SK-N-MC (cell line): ENCODE measurements at regions not wholly inside any gene's neighbourhood (a gene's known extent, or its start where the extent isn't known, plus 50 kb on each side); places are given as distances from the start of the nearest gene placed in this dataset.

ENCODE experiments used
- DNase-seq: peaks from one replicate; pipeline ENCODE4 v3.0.0-alpha.2; 2011; ENCODE audit warnings: low read depth, low spot score
- H3K27ac ChIP-seq: fragments of 200-600 bp; sonication (generic); 2 replicates; pipeline ENCODE4 v1.5.1; 2016; ENCODE audit warnings: mixed run types
- H3K36me3 ChIP-seq: fragments of 200-600 bp; sonication (generic); 2 replicates; pipeline ENCODE4 v1.6.1; 2017; ENCODE audit warnings: antibody characterized with exemption, low read length, mixed read lengths; ENCODE audit not compliant: insufficient read depth
- H3K4me3 ChIP-seq: fragments of 200-600 bp; sonication (generic); 2 replicates; pipeline ENCODE4 v1.5.1; 2016
- H3K9ac ChIP-seq: fragments of 200-600 bp; sonication (generic); 2 replicates; pipeline ENCODE4 v1.8.0; 2017; ENCODE audit warnings: mixed run types, mixed read lengths; ENCODE audit not compliant: insufficient read length
- H3K9me3 ChIP-seq: fragments of 200-600 bp; sonication (generic); 2 replicates; pipeline ENCODE4 v1.6.1; 2017; ENCODE audit warnings: low read depth, mild to moderate bottlenecking, antibody characterized with exemption, low read length, moderate library complexity, mixed read lengths
- EZH2 ChIP-seq: fragments of 200-600 bp; sonication (generic); IDR thresholded peaks from one replicate; pipeline ENCODE4 v1.6.1; 2017; ENCODE audit warnings: antibody characterized with exemption
- FOXP2 ChIP-seq: optimal IDR thresholded peaks from 2 replicates; pipeline ENCODE3; 2011; ENCODE audit warnings: mild to moderate bottlenecking, moderate library complexity; ENCODE audit not compliant: insufficient read depth; ENCODE audit errors: extremely low read length, control extremely low read depth
- POLR2AphosphoS5 ChIP-seq: IDR thresholded peaks from 2 replicates; pipeline ENCODE4 v1.6.1; 2012; ENCODE audit warnings: mild to moderate bottlenecking, low read depth, low read length, borderline replicate concordance

- Histone ChIP-seq H3K9ac (peak overlapping the region; percentile 11), H3K27ac (peak overlapping the region; percentile 78; the same call in 1 of the 2 replicates), H3K36me3 (no peaks in the 10 kb centered on the region), H3K4me3 (peak overlapping the region; percentile 32; the same call in 1 of the 2 replicates), H3K9me3 (no peaks in the 10 kb centered on the region)
- peak; percentile 77 for DNase-seq
- TF ChIP-seq FOXP2 (peak; percentile 91), POLR2AphosphoS5 (peak; percentile 21; the same call in 1 of the 2 replicates), EZH2 (no peak)
These were observed 693.0 kb downstream of the LRFN5 start for GRCh38 chr14:42299692-42300091.

- DNase-seq: no peak
- Histone ChIP-seq H3K4me3 (no peak overlapping the region), H3K36me3 (no peaks in the 10 kb centered on the region), H3K9ac (no peak overlapping the region), H3K9me3 (0 out of 2 replicates have a peak, but pooled peaks cover 2% of the 10 kb centered on the region), H3K27ac (no peak overlapping the region)
- no peak for TF ChIP-seq POLR2AphosphoS5
These were observed 686.5 kb downstream of the LRFN5 start for GRCh38 chr14:42293180-42293579.

- no peak for TF ChIP-seq EZH2
- TF ChIP-seq POLR2AphosphoS5: no peak
- TF ChIP-seq FOXP2: no peak
- no peak for DNase-seq
- Histone ChIP-seq H3K9ac (no peak overlapping the region), H3K27ac (no peak overlapping the region), H3K36me3 (no peaks in the 10 kb centered on the region), H3K9me3 (no peaks in the 10 kb centered on the region), H3K4me3 (no peak overlapping the region)
These were observed 671.2 kb downstream of the LRFN5 start for GRCh38 chr14:42277840-42278239.

- TF ChIP-seq EZH2 (no peak), FOXP2 (no peak), POLR2AphosphoS5 (no peak)
- DNase-seq: peak; percentile 20
- no peaks in the 10 kb centered on the region for H3K9me3 ChIP-seq
- no peaks in the 10 kb centered on the region for H3K36me3 ChIP-seq
- H3K27ac ChIP-seq: peak overlapping the region; percentile 33; the same call in 1 of the 2 replicates
- peak overlapping the region; percentile 26; the same call in 1 of the 2 replicates for H3K4me3 ChIP-seq
- no peak overlapping the region for H3K9ac ChIP-seq
These were observed 662.6 kb downstream of the LRFN5 start for GRCh38 chr14:42269234-42269633.

GRCh38 chr14:42248131-42248530 is 641.5 kb downstream of the LRFN5 start:
- Histone ChIP-seq H3K4me3 (no peak overlapping the region), H3K27ac (no peak overlapping the region), H3K36me3 (no peaks in the 10 kb centered on the region), H3K9me3 (no peaks in the 10 kb centered on the region; the same call in 1 of the 2 replicates), H3K9ac (no peak overlapping the region)
- no peak for TF ChIP-seq FOXP2
- no peak for TF ChIP-seq EZH2
- TF ChIP-seq POLR2AphosphoS5: no peak
- DNase-seq: no peak

- Histone ChIP-seq H3K4me3 (no peak overlapping the region), H3K36me3 (no peaks in the 10 kb centered on the region), H3K9me3 (no peaks in the 10 kb centered on the region; the same call in 1 of the 2 replicates), H3K9ac (no peak overlapping the region), H3K27ac (no peak overlapping the region)
- no peak for DNase-seq
- TF ChIP-seq EZH2: no peak
- no peak for TF ChIP-seq FOXP2
These were observed 634.4 kb downstream of the LRFN5 start for GRCh38 chr14:42241101-42241500.

GRCh38 chr14:42229976-42230375 is 623.3 kb downstream of the LRFN5 start:
- Histone ChIP-seq H3K9me3 (no peaks in the 10 kb centered on the region), H3K36me3 (no peaks in the 10 kb centered on the region), H3K4me3 (no peak overlapping the region), H3K27ac (no peak overlapping the region), H3K9ac (no peak overlapping the region)
- TF ChIP-seq POLR2AphosphoS5 (no peak), EZH2 (no peak), FOXP2 (no peak)
- DNase-seq: no peak

- no peaks in the 10 kb centered on the region for H3K36me3 ChIP-seq
- TF ChIP-seq FOXP2 (no peak), POLR2AphosphoS5 (no peak), EZH2 (no peak)
- no peak overlapping the region for H3K27ac ChIP-seq
- H3K9me3 ChIP-seq: no peaks in the 10 kb centered on the region
- no peak for DNase-seq
- no peak overlapping the region for H3K4me3 ChIP-seq
- no peak overlapping the region for H3K9ac ChIP-seq
These were observed 622.6 kb downstream of the LRFN5 start for GRCh38 chr14:42229294-42229693.

- H3K9me3 ChIP-seq: no peaks in the 10 kb centered on the region
- TF ChIP-seq EZH2: no peak
- no peak for DNase-seq
These were observed 621.9 kb downstream of the LRFN5 start for GRCh38 chr14:42228611-42229010.

More at GRCh38 chr14:42228611-42229010, 621.9 kb downstream of the LRFN5 start:
- H3K4me3 ChIP-seq: no peak overlapping the region
- no peaks in the 10 kb centered on the region for H3K36me3 ChIP-seq
- H3K9ac ChIP-seq: no peak overlapping the region
- no peak overlapping the region for H3K27ac ChIP-seq
